ENCODE measurements at regions not wholly inside any gene's neighbourhood (a gene's known extent, or its start where the extent isn't known, plus 50 kb on each side); places are given as distances from the start of the nearest gene placed in this dataset.

GRCh38 chr9:84187090-84187489 lies 153.5 kb downstream of the SLC28A3 start:
- TF ChIP-seq CTCF (IDR thresholded peaks at IDR 0.05) (no peak), POLR2A (IDR thresholded peaks at IDR 0.05) (no peak)

All from uterus (tissue), 2 donors.